Activated gamma-delta T cell treated with Interleukin-2 at 50 U/mL for 16 hours (primary cell): ENCODE measurements at regions not wholly inside any gene's neighbourhood (a gene's known extent, or its start where the extent isn't known, plus 50 kb on each side); places are given as distances from the start of the nearest gene placed in this dataset.

Experiments
- DNase-seq: peaks from one replicate; pipeline ENCODE4 v3.0.0-alpha.2; 2020

DNA sequence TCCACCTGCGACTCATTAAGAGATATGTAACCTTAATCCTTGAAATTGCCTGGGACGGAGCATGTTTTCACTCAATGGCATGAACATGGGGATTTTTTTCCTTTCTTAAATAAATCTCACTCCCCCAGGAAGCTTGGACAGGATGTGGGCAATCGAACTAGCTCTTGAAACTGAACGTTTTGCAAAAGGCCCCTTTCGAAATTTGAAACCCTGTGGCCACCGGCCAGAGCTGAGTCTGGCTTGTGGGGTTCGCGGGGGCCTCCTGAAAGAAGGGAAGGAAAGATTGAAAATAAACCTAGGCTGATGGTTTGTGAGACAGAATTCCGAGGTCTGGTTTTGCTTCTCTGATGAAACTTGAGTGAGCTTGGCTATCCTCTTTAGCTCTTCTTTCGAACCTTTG lies 101.4 kb upstream of the RTL1 start:
- no peak for DNase-seq

DNA sequence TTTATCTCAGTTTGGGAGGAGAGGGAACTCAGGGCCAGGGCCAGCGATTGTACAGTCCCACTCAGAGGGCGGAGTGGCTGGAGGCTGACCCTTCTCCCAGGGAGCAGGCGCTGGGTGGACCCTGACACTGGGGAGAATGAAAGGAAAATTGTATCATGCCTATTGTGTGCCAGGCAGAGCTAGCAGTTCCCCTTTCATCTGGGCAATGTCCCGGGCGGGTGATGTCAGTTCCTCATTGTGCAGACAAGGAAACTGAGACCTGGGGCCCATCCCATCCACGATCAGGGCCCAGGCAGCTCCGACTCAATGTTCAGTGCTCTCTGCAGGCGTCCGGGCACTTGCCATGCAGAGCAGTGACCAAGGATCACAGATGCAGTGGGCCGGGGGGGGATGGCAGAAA lies 101.9 kb upstream of the RTL1 start:
- no peak for DNase-seq

DNA sequence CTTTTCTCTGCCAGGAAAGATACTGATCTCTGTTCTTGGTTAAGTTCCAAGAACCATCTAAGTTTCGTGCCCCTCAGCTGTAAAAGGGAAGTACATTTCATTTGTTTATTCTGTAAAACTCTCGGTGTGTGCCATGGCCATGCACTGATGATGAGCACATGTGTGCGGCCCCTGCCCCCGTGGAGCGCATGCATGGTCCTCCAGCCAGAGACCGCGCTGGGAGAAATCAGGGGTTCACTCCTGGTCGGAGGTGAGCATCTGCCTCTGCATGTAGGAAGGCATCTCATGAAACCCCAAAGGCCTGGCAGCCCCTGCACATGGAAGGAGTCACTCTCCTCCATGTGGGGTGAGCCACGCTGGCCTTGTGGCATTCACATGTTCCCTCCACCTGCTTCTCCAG lies 102.5 kb upstream of the RTL1 start:
- no peak for DNase-seq

DNA sequence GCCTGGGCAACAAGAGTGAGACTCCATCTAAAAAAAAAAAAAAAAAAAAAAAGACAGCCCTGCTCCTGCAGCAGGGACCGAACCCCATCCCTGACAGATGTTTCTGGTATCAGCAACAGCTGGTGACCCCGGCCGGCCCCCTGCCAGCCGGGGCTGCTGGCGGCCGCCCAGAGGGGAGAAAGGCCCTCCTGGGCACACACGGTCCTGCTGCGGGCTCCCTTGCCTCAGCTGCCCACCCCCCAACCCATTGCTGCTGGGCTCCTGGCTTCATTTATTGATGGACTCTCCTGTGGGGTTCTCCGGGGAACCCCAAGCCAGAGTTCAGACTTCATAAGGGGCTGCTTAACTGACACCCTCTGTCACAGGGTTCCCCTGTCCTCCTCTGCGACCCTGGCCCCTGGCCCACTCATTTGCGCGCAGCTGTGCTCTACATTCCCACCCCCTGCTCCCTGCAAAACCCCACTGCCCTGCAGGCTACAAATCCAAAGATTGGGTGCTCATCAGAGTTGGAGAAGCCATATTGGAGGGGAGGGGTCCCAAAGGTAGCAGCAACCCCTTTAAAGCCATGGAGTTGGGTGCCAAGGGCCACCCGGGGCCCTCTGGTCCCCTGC lies 103.6 kb upstream of the RTL1 start:
- DNase-seq: no peak

DNA sequence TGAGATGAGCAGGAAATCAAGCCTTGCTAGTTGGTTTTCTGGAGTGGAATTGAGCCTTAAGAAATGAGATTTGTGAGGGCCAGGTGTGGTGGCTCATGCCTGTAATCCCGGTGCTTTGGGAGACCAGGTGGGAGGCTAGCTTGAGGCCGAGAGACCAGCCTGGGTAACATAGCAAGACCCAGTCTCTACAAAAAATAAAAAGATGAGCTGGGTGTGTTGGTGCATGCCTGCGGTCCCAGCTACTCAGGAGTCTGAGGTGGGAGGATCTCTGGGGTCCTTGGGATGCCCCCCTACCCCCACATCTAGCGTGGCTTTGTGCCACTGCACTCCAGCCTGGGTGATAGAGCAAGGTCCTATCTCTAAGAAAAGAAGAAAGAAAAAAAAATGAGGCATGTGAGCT lies 104.2 kb upstream of the RTL1 start:
- DNase-seq: no peak

DNA sequence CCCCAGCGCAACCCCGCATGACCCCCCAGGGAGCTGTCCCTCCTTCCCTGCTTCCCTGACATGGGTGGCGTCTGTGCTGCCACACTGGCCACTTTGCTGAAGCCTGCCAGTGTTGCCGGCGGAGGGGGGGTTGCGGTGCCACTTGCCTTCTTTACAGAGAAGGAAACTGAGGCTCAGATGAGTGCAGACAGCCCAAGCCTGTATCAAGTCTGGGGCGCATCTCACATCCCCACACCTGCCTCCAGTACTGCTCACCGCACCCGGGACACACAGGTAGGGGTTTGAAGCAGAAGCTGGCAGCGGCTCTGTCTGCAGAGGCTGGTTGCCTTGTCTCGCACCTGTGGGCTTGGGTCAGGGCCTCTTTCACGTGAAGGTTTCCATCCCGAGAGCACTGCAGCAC lies 104.7 kb upstream of the RTL1 start:
- DNase-seq: no peak

DNA sequence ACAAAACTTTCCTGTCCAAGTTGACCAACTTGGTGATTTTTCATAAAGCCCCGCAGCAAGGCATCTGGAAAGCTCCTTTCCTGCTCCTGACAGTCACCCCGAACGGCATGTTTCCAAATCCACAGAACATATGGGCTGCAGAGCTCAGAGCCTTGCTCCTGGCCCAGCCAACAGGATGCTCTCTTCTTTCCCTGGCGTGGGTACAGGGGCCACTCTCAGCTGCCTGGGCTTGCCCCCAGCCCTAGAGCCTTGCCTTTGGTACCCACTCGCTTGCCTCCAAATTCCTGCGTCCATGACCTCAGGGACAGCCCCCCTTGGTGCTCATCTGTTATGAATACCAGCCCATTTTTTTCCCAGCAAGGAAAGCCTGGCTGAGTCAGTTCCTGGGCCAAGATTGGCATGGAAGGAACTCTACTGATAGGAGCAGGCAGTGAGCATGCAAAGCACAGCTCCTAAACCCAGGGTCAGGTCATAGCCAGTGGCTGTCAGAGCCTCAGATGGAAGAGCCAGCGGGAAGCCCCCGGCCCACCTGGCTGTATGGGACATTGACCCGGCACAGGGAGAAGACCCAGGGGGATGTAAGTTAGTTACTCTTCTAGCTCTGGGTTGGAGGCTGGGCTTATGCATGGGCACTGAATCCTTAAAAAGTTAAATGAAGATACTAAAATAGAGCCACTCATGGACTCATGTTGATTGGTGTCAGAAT lies 105.3 kb upstream of the RTL1 start:
- DNase-seq: no peak

DNA sequence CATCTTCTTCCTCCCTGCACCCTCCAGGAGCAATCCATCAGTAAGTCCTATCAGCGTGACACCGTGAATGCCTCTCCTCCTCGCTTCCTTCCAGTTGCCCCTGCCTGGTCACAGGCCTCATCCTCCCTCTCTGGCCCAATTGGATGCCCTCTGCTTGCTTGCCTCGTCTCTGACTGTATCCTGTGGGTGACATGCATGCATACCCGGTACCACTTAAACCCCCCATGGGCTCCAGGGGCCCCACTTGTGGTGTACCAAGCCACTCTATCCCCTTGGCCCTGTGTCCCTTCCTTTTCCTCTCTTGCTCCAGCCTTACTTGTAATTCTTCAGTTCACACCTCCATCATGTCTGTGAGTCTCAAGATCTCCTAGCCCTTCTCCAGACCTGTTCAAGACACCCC lies 106.0 kb upstream of the RTL1 start:
- no peak for DNase-seq

DNA sequence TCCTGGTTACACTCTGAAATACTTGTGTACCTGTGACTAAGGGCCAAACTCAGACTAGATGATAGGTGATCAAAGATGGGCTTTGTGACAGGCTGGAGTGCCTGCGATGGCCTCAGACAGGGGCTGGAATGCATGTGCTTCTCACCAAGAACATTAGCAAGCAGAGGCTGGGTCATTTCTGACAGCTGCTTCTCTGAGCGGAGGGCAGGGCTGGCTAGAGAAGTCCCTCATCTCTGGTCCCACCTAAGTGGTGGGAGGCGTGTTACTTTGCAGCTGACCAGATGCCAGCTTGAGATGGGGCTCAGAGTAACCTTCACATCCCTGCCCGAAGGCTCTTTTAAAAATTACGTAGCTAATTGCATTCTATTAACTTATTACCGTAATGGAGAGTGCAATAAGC lies 106.8 kb upstream of the RTL1 start:
- no peak for DNase-seq

DNA sequence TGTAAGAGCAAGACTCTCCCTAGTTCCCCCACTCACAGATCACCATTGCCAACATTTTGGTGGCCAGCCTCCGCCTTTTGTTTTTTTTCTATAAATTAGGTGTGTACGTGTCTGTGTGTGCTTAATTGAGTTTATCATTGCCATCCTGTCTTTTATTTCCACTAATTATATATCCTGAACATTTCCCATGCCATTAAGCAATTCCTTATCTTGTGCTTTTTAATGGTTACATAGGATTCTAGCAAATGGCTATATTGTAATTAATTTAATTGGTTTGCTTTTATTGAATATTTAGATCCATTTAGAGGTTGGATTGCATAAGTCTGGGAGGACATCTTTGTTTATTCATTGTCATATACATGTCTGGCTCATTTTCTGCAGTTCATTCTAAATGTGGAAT lies 107.3 kb upstream of the RTL1 start:
- DNase-seq: no peak

DNA sequence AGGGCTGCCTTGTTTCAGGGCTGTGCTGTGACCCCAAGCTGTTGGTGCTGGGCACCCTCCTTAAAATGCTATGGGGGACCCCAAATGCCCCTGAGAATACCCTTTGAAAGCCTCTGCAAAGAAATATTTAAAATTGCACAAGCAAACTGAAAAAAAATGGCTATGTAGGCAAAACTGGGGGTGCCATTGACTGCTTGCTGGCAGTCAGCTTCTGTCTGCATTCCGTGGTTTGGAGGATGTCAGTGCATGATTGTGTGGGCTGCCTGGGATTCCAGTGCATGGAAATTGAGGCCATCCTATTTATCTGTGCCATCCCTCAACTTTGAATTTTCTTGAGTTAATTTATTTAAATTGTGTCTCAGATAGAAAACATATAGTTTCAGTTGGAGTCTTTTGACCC lies 113.7 kb upstream of the RTL1 start:
- no peak for DNase-seq

DNA sequence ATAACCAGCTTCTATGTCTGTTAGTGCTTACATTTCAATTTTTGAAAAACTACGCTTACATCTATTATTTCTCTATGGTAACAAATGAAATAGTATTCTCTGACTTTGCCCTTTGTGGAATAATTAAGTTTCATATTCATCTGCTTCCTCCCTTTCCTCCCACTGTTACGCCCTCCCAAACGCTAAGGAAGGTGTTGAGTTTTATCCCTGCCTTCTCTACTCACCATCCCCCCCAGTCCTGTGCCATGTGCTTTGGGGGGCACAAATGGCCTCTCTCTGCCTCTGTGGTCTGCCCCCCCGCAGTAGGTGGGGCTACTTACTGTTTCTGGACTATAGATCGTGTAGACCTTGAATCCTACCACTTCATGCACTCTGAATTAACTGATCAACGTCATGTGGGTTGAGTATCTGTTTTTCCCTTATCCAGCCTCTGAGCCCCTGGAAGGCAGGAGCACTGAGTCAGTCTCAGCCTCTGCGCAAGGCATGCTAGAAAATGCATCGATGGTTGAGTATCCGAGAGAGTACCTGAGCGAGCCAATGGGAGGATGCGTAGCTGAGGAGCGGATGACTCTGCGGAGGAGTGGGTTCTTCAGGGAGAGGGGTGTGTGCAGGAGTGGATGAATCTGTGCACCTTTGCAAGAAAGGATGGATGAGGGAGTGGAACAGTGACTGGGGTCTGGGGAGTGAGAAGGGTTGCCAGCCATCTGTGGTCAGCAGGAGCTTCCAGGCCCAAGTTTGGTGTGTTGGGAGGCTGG lies 114.5 kb upstream of the RTL1 start:
- DNase-seq: no peak

DNA sequence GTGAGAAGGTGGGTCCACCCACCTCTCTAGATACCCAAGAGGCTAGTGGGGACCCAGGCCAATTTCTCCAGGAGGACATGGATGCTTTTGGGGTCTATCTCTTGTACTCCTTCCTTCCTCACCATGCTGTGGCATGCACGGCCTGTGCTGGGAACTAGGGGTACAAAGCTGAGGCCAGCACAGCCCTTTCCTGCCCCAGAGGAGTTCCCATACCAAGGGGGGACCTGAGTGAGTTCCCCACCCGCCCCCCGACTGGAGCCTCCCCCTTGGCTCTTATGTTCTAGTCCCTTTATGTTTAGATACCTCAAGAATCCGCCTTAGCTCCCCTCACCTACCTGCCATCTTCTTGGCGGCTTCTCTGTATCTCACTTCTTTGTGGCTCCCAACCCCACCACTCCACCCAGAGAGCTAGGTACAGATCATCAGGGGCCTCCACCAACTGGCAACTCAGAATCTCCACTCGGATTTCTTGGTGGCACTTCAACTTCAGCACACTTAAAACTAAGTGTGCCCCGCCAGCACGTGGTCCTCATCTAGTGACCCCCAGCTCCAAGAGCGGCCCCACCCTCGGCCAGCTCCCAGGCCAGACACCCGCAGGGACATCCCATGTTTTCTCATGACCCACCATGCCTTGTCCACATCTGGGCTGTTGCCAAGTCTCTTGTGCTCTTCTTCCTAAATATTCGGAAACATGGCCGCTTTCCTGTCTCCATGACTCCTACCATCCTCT lies 115.2 kb upstream of the RTL1 start:
- no peak for DNase-seq

DNA sequence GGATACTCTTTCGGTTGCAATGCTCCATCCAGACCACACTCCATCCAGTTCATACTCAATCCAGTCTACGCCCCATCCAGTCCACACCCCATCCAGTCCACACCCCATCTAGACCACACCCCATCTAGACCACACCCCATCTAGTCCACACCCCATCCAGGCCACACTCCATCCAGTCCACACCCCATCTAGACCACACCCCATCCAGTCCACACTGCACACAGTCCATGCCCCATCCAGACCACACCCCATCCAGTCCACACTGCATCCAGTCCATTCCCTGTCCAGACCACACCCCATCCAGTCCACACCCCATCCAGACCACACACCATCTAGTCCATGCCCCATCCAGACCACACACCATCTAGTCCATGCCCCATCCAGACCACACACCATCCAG lies 116.0 kb upstream of the RTL1 start:
- DNase-seq: no peak

DNA sequence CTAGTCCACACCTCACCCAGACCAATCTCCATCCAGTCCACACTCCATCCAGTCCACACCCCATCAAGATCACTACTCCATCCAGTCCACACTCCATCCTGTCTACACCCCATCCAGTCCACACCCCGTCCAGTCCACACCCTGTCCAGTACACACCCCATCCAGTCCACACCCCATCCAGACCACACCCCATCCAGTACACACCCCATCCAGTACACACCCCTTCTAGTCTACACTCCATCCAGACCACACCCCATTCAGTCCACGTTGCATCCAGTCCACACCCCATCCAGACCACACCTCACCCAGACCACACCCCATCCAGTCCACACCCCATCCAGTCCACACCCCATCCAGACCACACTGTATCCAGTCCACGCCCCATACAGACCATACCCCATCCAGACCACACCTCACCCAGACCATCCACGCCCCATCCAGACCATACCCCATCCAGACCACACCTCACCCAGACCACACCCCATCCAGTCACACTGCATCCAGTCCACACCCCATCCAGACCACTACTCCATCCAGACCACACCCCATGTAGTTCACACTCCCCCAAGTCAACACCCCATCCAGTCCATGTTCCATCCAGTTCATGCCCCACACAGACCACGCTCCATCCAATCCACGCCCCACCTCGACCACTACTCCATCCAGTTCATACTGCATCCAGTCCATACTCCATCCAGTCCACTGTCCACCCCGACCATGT lies 116.6 kb upstream of the RTL1 start:
- DNase-seq: no peak

DNA sequence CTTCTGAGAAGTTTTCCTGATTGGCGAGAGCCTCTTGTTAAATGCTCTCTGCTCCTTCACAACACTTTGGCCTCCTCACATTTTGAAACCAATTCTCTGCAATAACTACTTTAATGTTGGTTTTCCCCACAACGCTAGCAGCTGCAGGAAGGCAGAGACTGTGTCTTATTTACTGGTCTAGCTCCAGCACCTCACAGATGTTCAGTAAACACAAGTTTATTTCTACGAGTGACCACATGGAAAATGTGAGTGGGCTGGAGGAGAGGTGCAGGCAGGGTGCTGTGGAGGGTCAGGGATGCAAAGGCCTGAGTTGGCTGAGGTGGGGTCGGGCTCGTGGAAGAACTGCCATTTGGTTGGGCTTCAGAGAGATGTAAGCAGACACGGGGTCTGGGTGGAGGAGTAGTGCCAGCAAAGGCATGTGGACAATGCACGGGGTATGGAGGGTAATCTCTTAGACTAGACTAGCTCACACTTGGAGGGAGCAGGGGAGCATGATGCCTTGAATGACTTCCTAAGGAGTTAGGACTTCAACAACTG lies 117.4 kb upstream of the RTL1 start:
- DNase-seq: no peak

DNA sequence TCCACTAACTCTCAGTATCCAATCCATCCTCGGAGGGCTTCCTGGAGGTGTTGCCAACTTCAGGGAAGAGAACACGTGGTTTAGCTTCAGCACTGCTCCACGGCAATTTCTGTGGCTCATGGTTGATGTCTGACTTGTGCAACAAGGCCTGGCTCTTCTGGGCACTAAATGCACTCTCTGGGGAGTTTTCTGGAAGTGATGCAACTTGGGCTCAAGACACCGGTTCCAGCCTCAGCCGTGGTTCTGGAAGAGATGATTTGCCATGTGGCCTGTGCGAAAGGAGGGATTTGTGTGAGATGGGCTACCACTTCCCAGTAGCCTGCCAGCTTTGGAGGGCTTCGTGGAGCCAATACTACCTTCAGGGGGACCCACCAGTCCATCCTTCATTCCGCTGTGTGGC lies 118.6 kb upstream of the RTL1 start:
- no peak for DNase-seq

DNA sequence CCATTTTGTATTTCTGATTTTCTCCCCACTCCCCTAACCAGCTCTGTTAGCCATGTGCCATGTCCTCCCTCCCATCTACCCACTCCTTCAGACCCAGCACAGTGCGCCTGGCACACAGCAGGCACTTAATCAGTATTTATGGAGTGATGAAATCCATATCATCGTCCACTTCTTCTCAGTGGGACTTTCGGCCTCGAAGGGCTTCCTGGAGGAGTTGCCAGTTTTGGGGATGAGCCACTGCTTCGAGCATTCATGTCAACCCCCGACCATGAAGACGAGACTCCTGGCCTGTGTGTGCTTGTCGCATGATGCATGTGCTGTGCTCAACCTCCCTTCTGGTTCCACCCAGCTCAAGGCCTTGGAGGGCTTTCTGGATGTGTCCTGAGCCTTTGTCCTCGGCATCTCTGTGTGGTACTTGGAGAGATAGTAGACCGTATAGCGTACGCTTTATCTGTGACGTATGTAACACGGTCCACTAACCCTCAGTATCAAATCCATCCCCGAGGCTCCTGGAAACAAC lies 119.5 kb upstream of the RTL1 start:
- DNase-seq: no peak

DNA sequence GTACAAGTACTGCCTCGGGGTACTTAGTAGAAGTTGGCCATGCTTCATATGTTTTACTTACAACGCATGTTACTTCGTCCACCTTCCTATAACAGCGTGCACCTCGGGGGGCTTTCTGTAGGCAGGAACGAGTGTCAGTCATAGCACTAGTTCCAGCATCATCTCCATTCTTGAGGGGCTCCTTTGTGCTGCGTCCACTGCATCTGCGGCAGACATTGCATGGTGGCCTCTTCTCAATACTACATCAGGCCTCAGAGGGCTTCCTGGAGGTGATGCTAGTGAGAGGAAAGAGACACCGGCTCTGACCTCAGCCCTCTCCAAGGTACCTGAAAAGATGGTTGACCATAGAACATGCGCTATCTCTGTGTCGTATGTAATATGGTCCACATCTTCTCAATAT lies 121.2 kb upstream of the RTL1 start:
- DNase-seq: no peak

DNA sequence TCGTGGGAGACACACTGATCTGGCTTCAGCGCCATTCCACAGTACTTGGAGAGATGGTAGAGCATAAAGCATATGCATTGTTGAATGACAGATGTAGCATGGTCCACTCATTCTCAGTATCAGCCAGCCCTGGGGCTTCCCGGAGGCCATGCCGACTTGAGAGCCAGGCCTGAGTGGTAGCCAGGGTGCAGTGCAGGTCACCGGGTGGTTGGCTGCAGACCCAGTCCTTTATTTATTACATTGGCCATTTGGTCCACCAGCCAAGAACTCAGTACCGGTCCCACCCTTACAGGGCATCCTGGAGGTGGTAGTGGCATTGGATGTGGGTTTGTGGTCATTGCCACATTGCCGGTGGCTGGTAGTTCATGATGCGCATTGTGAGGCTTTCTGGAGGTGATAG lies 121.6 kb upstream of the RTL1 start:
- no peak for DNase-seq

DNA sequence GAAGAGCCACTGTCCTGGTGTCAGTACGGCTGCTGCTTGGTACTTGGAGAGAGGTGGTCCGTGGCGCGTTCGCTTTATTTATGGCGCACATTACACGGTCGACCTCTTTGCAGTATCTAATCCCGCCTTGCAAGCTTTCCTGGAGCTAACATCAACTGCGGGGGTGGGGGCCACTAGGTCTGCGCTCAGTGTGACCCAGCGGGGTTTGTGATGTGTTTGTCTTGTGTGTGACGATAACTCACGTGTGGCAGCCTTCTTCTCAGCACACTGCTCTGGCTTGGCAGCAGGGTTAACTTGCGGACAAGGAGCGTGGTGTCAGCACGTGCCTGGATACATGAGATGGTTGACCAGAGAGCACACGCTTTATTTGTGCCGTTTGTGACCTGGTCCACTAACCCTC lies 122.2 kb upstream of the RTL1 start:
- DNase-seq: no peak

DNA sequence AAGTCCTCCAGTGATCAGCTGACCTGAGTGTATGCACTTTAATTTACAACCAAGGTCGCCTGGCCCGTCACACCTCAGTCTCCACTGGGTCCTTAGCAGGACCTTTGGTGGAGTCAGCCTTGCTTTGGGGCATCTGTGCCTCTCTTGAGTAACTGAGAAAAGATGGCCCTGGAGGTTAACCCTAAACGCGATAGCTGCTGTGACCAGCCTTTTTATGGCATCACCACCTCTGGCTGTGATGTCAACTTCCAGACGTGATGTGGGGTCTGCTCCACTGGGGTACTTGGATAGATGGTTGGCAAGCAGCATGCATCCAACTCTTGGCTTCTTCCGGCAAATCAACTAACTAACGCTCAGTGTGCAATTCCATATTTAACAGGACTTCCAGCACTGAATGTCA lies 122.8 kb upstream of the RTL1 start:
- no peak for DNase-seq

DNA sequence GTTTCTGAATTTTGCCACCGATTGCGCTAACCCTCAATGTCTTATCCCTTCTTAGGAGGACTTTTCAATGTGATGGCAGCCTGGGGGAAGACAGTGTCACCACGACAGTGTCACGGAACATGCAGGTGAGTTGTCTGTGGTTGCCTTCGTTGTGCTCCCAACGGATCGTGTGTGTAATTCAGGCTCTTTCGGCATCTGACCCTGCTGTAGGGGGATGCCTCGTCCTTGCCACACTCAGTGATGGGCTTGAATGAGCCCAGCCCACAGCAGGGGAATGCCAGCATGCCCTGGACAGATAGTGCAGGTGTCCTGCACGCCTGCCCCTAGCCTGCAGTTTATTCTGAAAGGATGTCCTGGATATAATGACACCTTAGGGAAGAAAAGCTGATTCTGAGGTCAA lies 123.8 kb upstream of the RTL1 start:
- DNase-seq: no peak
